NCI-H1694 (cell line): ENCODE measurements at regions not wholly inside any gene's neighbourhood (a gene's known extent, or its start where the extent isn't known, plus 50 kb on each side); places are given as distances from the start of the nearest gene placed in this dataset.

Experiments used
- DNase-seq: peaks from one replicate; lab custom pipeline; 2025; lab: John Stamatoyannopoulos, UW

DNA sequence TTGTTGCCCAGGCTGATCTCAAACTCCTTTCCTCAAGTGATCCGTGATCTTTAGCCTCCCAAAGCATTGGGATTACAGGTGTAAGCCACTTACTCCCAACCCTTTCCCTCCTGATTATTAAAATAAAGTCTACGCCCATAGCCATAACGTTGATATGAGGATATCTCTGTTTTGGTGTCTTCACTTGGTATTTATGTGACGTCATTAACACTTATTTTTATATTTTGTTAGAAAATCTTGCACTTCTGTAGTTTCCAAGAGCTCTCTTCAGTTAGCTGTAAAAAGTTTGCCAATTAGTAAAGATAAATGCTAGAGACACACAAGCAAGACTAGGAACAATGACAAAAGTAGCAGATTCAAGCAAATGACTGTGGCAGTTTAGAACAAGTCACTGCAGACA lies 115.6 kb upstream of the HSF2 start:
- no peak for DNase-seq

DNA sequence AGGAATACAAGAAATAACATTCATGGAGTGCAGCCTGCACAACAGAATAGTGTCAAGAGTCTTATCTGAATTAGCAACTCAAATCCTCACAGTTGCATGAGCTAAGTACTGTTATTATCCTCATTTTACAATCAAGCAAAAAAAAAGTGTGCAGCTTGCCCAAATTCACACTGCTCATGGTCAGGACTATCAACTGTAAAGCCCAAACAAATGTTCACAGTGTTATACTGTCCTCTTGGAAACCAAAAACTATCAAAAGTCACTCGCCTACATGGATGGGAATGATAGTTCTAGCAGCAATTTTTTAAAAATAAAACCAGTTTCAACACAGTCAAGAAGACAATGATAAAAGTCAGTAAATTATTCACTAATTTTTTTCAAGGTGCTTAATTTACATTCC lies 114.6 kb upstream of the HSF2 start:
- DNase-seq = no peak

DNA sequence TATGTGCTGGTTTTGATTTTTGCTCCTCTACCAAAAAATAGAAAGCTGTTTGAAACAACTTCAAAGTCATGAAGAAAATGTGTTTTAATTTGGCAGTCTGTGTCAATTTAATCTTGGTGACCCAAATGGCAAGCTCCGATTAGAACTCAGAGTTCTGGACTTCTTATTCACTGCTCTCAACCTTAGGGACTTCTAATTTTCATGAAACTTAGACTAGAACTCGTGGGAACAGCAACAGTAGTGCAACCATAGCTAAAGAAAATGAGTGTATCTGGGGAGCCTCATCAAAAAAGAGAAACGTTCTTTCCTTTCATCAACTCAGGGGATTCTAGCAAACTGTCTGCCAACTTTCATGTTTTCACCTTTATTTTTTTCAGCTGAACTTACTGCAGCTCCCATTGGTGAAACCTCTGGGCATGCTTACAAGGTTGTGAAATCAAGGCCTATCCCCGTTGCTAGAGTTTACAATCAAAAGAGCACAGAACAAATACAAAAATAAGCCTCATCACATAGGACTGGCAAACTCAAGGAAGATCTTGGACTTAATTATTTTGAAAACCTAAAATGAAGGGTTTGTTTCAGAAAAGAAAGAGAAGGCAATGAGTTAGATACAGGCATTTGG lies 114.0 kb upstream of the HSF2 start:
- DNase-seq = no peak

DNA sequence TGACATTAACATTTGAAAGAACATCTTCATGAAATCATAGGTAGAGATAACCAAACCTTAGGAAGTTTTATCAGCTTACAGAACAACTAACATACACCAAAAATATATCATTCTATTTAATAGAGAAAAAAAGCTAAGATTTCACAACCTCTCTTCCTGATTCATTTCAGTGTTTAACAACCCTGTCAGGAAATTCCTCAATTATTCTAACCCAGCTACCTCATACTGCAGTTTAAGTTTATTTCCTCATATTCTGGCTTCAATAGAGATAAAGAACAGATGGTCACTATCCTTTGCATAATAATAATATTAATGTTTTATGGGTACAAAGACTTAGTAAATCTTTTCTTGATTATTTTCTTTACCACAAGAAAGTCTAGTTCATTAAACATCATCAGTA lies 112.9 kb upstream of the HSF2 start:
- DNase-seq = no peak

DNA sequence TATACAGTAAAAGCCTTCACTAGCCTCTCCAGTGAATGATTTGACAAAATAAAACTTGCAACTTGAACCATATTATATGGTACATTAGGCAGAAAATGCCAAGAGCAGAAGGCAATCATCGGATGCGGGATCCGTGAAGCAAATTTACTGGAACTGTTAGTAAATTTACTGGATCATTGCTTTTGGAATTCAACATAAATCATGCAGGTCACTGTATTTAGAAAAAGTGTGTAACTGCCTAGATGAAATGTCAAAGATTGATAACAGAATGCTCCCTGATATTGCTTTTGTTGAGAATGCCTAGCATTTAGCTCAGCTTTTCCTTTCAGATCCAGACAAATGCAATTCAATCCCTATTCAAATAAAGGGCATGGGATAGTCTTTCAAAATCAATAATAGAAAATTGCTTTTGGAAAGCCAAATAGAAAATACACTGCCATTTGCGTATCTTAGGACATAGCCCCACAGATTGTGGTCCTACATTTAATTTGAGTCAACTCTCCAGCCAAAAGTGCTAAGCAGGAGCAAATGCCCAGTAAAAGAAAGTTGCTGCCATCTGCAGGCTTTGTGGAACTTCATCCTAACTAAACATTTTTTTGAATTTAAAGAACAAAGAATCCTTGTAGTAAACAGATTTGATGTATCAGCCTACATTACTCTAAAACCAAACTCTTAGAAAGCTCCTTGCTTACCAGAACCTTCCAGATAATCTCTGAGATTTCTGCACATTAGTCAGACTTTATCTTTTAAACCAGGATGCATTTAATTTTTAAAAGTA lies 109.5 kb upstream of the HSF2 start:
- no peak for DNase-seq

DNA sequence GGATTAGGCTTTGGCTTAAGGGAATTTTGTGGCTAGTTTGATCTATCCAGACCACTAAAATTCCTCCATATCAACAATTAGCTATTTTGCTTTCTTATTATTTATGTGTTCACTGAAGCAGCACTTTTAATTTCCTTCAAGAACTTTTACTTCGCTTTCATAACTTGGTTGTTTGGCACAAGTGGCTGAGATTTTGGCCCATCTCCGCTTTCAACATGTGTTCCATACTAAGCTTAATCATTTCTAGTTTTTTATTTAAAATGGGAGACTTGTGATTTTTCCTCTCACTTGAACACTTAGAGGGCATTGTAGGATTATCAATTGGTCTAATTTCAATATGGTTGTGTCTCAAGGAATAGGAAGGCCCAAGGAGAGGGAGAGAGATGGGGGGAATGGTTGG lies 102.4 kb upstream of the HSF2 start:
- no peak for DNase-seq

DNA sequence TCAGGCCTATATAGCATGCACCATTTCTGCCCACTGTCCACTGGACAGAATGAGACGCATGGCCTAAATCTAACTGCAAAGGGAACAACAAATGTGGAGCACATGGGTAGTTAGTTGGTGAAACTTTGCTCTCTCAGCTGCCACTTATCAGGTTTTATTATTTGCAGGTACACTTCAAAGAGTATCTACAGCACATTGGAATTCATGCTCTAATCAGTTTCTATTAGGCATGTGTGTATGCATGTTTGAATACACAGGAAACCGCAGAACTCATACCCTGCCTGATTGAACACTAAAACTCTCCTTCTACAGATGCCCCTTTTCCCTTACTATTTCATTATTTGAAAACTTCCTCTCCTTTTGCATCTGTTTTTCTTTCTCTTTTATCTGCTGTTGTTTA lies 97.4 kb upstream of the HSF2 start:
- no peak for DNase-seq

DNA sequence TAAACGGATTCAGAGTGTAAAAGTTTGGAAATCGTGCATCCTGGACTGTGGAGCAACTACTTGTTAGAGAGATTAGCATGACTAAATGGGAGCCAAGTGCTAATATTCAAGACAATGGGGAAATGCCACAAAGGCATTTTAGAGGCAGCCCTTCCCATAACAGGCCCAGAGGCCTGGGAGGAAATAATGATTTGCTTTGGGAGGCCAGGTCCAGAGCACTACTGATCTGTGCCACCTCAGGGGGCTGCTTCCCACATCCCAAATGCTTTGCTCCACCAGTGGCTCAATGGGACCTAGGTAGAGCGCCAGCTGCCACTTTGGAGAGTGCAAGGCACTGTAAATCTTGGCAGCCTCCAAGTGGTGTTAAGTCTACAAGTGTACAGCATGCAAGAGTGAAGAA lies 91.9 kb upstream of the HSF2 start:
- no peak for DNase-seq

DNA sequence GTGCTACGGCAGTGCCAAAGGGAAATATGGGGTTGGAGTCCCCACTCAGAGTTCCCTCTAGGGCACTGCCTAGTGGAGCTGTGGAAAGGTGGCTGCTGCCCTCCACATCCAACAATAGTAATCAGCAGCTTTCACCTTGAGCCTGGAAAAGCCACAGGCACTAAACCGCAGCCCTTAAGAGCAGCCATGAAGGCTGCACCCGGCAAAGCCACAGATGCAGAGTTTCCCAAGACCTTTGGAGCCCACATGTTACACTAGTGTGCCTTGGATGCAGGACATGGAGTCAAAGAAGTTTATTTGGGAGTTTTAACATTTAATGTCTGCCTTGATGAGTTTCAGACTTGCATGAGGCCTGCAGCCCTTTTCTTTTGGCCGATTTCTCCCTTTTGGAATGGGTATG lies 91.4 kb upstream of the HSF2 start:
- DNase-seq = no peak

DNA sequence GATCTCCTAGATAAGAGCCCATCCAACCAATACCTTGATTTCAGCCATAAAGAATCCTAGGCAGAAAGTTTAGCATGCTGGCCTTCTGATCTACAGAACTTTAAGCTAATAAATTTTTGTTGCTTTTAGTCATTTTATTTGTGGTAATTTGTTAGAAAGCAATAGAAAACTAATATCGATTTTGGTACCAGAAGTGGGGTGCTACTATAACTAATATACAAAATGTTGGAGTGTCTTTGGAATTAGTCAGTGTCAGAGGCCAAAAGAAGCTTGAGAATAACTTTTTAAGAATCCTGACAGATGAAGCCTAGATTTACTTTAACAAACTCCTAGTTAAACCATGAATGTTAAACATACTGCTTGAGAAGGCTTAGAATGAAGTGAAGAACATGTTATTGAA lies 83.6 kb upstream of the HSF2 start:
- DNase-seq = no peak

DNA sequence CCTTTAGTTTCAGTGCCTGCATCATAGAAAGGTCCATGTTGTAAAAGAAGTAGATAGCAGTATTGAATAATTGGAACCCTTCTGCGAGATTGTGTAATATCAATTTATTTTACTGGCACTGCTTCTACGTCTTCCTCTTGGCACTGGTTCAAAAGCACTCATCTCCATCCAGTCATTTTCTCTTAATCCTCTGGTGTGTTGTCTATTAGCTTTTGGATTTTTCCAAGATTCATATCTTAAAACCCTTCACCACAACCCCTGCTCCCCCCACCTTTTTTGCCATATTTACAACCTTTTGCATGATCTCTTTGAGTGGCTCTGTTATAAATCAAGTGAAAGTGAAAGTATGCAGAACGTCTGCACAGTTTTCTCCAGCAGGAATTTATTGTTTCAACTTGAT lies 76.6 kb upstream of the HSF2 start:
- no peak for DNase-seq

DNA sequence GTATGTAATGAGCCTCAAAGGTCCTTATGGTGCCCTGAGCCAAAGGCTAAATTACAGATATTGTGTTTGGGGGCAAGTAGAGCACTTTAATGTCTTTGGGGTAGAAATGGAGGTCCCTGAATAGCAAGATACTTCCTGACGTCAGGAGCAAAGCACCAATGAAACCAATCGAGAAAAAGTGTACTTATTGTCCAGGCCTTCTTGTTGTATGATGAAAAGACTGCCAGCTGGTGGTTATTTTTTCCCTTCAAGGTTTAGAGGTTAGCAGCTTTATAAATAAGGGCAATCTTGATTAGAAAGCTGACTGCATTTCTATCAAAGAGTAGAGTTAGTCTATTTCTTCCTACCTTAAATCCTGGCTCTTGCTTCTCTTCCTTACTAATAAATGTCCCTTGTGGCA lies 76.1 kb upstream of the HSF2 start:
- DNase-seq = no peak

DNA sequence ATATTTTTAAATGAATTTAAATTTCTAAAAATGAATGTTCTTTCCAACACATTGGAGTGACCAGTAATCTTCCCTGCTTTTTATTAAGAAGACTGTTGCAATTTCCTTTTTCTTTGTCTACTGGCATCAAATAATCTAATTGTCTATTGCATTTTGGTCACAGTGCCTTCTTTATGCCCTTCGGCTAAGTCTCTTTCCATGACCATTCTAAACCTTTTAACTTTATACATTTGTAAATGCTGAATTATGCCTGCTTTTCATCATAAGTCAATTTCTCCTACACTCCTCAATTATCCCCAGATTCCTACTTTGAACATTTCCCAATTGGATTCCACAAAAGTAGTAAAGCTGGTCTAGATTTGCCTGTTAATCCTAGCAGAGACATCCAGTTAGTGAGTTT lies 69.1 kb upstream of the HSF2 start:
- DNase-seq = no peak

DNA sequence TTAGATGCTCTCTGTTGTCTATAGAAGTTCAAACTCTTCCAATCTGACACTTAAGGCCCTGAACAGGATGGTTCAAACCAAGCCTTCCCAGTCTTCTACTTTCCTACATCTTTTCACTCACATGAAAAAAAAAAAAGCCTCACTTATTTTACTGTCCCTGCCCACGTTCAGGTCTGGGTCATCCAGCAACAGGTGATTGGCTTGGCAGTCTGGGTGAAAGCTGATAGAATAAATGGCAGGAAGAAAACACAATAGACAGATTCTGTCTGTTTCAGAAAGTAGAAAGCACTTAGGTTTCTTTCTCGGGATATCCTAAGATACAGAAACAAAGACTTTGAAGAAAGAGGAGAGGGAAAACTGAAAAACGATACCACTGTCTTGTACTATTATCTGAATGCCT lies 61.8 kb upstream of the HSF2 start:
- no peak for DNase-seq

DNA sequence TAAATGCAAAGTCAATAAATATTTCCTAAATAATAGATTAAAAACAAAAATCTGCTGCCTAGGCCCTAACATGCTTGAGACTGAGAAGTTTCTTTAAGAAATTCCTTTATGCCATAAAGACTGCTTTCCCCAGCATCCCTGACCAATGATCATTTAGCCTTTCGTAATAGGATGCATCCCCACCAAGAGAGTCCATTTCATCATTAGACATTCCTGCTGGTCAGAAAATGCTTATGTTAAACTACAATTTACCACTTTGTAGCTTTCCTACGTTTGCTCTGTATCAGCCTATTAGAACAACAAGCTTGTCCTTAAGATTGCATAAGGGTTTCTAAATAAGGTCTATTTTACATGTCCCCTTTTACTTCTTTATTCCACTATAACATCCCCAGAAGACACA lies 59.8 kb upstream of the HSF2 start:
- no peak for DNase-seq

DNA sequence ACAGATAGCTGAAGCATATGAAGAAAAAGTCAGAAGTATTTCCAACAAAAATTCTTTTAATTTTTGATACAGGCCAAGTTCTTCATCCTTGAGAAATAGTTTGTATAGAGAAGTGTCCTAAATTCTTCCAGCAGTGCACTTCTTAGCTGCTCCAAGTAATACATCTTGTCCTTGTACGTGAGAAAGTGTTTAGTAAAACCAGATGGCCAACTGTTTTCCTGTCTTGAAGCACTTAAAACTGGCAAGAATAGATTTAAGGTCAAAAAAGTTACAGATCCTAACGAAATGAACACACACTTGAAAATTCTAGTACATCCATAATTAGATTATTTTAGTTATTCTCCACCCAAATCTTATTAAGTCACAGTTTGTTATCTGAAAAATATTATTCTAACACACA lies 52.2 kb upstream of the HSF2 start:
- DNase-seq = no peak

DNA sequence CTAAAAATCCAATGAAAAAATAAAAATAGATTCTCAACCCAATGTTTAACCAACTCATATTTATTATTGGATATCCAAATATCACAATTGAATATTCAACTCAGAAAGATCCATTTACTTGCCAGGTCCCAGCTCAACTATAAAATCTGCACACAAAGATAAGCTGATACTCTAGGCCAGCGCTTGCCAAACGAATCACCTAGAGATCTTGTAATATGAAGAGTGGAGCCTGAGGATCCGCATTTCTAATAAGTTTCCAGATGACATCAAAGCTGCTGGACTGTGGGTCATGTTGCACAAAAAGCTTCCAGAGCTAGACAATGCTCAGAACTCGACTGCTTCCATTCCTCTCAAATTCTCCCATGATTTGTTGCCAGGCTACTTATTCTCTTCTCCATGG lies 51.7 kb upstream of the HSF2 start:
- DNase-seq = no peak
